SK-N-MC (cell line): ENCODE measurements at regions not wholly inside any gene's neighbourhood (a gene's known extent, or its start where the extent isn't known, plus 50 kb on each side); places are given as distances from the start of the nearest gene placed in this dataset.

Experiments used
- DNase-seq: peaks from one replicate; pipeline ENCODE4 v3.0.0-alpha.2; 2011; ENCODE audit warnings: low read depth, low spot score
- H3K27ac ChIP-seq: fragments of 200-600 bp; sonication (generic); 2 replicates; pipeline ENCODE4 v1.5.1; 2016; ENCODE audit warnings: mixed run types
- H3K36me3 ChIP-seq: fragments of 200-600 bp; sonication (generic); 2 replicates; pipeline ENCODE4 v1.6.1; 2017; ENCODE audit warnings: antibody characterized with exemption, low read length, mixed read lengths; ENCODE audit not compliant: insufficient read depth
- H3K4me3 ChIP-seq: fragments of 200-600 bp; sonication (generic); 2 replicates; pipeline ENCODE4 v1.5.1; 2016
- H3K9ac ChIP-seq: fragments of 200-600 bp; sonication (generic); 2 replicates; pipeline ENCODE4 v1.8.0; 2017; ENCODE audit warnings: mixed run types, mixed read lengths; ENCODE audit not compliant: insufficient read length
- H3K9me3 ChIP-seq: fragments of 200-600 bp; sonication (generic); 2 replicates; pipeline ENCODE4 v1.6.1; 2017; ENCODE audit warnings: low read depth, mild to moderate bottlenecking, antibody characterized with exemption, low read length, moderate library complexity, mixed read lengths
- EZH2 ChIP-seq: fragments of 200-600 bp; sonication (generic); IDR thresholded peaks from one replicate; pipeline ENCODE4 v1.6.1; 2017; ENCODE audit warnings: antibody characterized with exemption
- FOXP2 ChIP-seq: optimal IDR thresholded peaks from 2 replicates; pipeline ENCODE3; 2011; ENCODE audit warnings: mild to moderate bottlenecking, moderate library complexity; ENCODE audit not compliant: insufficient read depth; ENCODE audit errors: extremely low read length, control extremely low read depth
- POLR2AphosphoS5 ChIP-seq: IDR thresholded peaks from 2 replicates; pipeline ENCODE4 v1.6.1; 2012; ENCODE audit warnings: mild to moderate bottlenecking, low read depth, low read length, borderline replicate concordance

GRCh38 chr16:72299684-72300243, 127.8 kb upstream of the PMFBP1 start:
- H3K9me3 ChIP-seq, result no peaks in the 10 kb centered on the region
- DNase-seq, result no peak
- H3K36me3 ChIP-seq, result no peaks in the 10 kb centered on the region
- no peak overlapping the region for H3K9ac ChIP-seq
- H3K4me3 ChIP-seq, result no peak overlapping the region
- TF ChIP-seq POLR2AphosphoS5 (no peak), EZH2 (no peak), FOXP2 (no peak)
- H3K27ac ChIP-seq, result no peak overlapping the region

- DNase-seq, result no peak
- Histone ChIP-seq H3K27ac (no peak overlapping the region), H3K36me3 (no peaks in the 10 kb centered on the region), H3K9ac (no peak overlapping the region), H3K4me3 (no peak overlapping the region), H3K9me3 (no peaks in the 10 kb centered on the region)
- TF ChIP-seq EZH2, result no peak
- TF ChIP-seq FOXP2, result no peak
- no peak for TF ChIP-seq POLR2AphosphoS5
Observed at GRCh38 chr16:72298961-72299360, 127.0 kb upstream of the PMFBP1 start.

- TF ChIP-seq POLR2AphosphoS5 (no peak), FOXP2 (no peak), EZH2 (no peak)
- Histone ChIP-seq H3K9ac (no peak overlapping the region), H3K36me3 (no peaks in the 10 kb centered on the region), H3K4me3 (no peak overlapping the region), H3K9me3 (no peaks in the 10 kb centered on the region), H3K27ac (no peak overlapping the region)
- DNase-seq, result no peak
Observed at GRCh38 chr16:72295914-72296313, 124.0 kb upstream of the PMFBP1 start.

GRCh38 chr16:72291531-72291981, 119.6 kb upstream of the PMFBP1 start:
- Histone ChIP-seq H3K9ac (no peak overlapping the region), H3K27ac (no peak overlapping the region), H3K36me3 (no peaks in the 10 kb centered on the region), H3K4me3 (no peak overlapping the region), H3K9me3 (no peaks in the 10 kb centered on the region)
- no peak for TF ChIP-seq FOXP2
- no peak for TF ChIP-seq EZH2
- no peak for TF ChIP-seq POLR2AphosphoS5
- no peak for DNase-seq

- Histone ChIP-seq H3K36me3 (no peaks in the 10 kb centered on the region), H3K9me3 (no peaks in the 10 kb centered on the region), H3K9ac (no peak overlapping the region), H3K27ac (no peak overlapping the region), H3K4me3 (no peak overlapping the region)
- DNase-seq, result no peak
- TF ChIP-seq FOXP2 (no peak), EZH2 (no peak), POLR2AphosphoS5 (no peak)
Observed at GRCh38 chr16:72291121-72291520, 119.2 kb upstream of the PMFBP1 start.

- no peak for TF ChIP-seq FOXP2
- H3K9me3 ChIP-seq, result no peaks in the 10 kb centered on the region
- H3K27ac ChIP-seq, result no peak overlapping the region
- H3K9ac ChIP-seq, result no peak overlapping the region
- no peak overlapping the region for H3K4me3 ChIP-seq
- no peaks in the 10 kb centered on the region for H3K36me3 ChIP-seq
- DNase-seq, result no peak
Observed at GRCh38 chr16:72287649-72288048, 115.7 kb upstream of the PMFBP1 start.

- Histone ChIP-seq H3K27ac (no peak overlapping the region), H3K9ac (no peak overlapping the region), H3K4me3 (no peak overlapping the region), H3K36me3 (no peaks in the 10 kb centered on the region), H3K9me3 (no peaks in the 10 kb centered on the region)
- no peak for DNase-seq
- TF ChIP-seq EZH2 (no peak), POLR2AphosphoS5 (no peak), FOXP2 (no peak)
Observed at GRCh38 chr16:72286936-72287620, 115.1 kb upstream of the PMFBP1 start.

GRCh38 chr16:72285728-72286127, 113.8 kb upstream of the PMFBP1 start:
- Histone ChIP-seq H3K4me3 (no peak overlapping the region), H3K36me3 (no peaks in the 10 kb centered on the region), H3K27ac (no peak overlapping the region), H3K9ac (no peak overlapping the region), H3K9me3 (no peaks in the 10 kb centered on the region)
- no peak for TF ChIP-seq POLR2AphosphoS5
- TF ChIP-seq FOXP2, result no peak
- no peak for TF ChIP-seq EZH2
- DNase-seq, result no peak

- Histone ChIP-seq H3K9ac (no peak overlapping the region), H3K4me3 (no peak overlapping the region), H3K27ac (no peak overlapping the region), H3K36me3 (no peaks in the 10 kb centered on the region), H3K9me3 (no peaks in the 10 kb centered on the region)
- no peak for DNase-seq
- TF ChIP-seq FOXP2 (no peak), EZH2 (no peak), POLR2AphosphoS5 (no peak)
Observed at GRCh38 chr16:72285324-72285723, 113.4 kb upstream of the PMFBP1 start.
